ENCODE measurements at regions not wholly inside any gene's neighbourhood (a gene's known extent, or its start where the extent isn't known, plus 50 kb on each side); places are given as distances from the start of the nearest gene placed in this dataset.

DNA sequence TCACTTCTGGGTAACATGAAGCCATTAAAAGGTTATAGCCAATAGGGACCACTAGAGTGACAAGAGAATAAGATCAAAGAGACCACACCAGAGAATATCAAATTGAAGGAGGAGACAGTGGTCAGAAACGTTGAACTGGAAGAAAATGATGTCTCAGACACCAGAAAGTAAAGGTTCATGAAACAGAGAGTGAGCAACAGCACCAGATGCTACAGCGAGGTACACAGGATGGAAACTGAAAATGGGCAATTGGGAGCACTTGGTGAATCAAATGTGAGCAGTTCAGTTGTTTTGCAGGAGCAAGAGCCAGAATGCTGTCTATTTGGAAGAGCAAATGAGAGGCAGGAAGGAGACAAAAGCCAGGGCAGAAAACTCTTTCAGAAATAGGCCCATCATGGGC is 162.6 kb downstream of the SS18 start:
- Histone ChIP-seq H3K27me3 (ENCODE audit: insufficient read depth, low read length) (no peaks in the 10 kb centered on the region), H3F3A (ENCODE audit: insufficient read depth, low read length) (no peaks in the 10 kb centered on the region), H3K4me2 (ENCODE audit: low read length) (no peak overlapping the region), H3K9ac (ENCODE audit: low read length) (no peak overlapping the region), H3K27ac (ENCODE audit: low read depth, low read length, poor library complexity, severe bottlenecking) (no peak overlapping the region), H3K4me3 (ENCODE audit: low read depth, low read length, poor library complexity, severe bottlenecking) (no peak overlapping the region), H3K79me2 (ENCODE audit: insufficient read depth, low read length) (no peaks in the 10 kb centered on the region), H3K9me3 (ENCODE audit: low read length) (no peaks in the 10 kb centered on the region), H2AFZ (ENCODE audit: low read length) (no peak overlapping the region), H3K36me3 (ENCODE audit: insufficient read depth, low read length) (no peaks in the 10 kb centered on the region), H3K9me2 (ENCODE audit: low read depth, low read length) (no peaks in the 10 kb centered on the region), H4K20me1 (ENCODE audit: insufficient read depth, low read length) (no peaks in the 10 kb centered on the region), H3K4me1 (ENCODE audit: insufficient read depth, low read length, severe bottlenecking) (no peaks in the 10 kb centered on the region)
- TF ChIP-seq CTCF (IDR thresholded peaks at IDR 0.05; ENCODE audit: low read length): no peak
- no peak for TF ChIP-seq EZH2 (IDR thresholded peaks at IDR 0.05; ENCODE audit: borderline replicate concordance, low read length)

DNA sequence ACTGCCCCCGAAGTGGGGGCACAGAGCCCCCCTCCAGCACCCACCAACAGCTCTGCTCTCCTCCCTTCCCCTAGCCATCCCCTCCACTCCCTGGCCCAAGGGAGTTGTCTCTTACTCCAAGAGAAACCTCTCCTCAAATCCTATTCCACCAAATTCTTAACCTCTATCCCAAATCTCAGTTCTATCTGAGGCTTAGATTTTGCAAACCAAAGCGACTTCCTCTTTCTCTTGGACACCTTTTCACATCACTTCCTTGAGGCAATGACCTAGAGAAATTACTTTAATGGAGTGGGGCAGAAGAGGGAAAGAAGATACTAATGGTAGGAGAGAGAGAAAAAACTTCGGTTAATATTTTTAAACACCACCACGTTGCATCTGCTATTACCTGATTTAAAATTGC is 167.2 kb downstream of the SS18 start:
- no peak for TF ChIP-seq EZH2 (IDR thresholded peaks at IDR 0.05; ENCODE audit: borderline replicate concordance, low read length)
- no peak for TF ChIP-seq CTCF (IDR thresholded peaks at IDR 0.05; ENCODE audit: low read length)
- Histone ChIP-seq H2AFZ (ENCODE audit: low read length) (no peak overlapping the region), H3K4me1 (ENCODE audit: insufficient read depth, low read length, severe bottlenecking) (peaks cover 4% of the 10 kb centered on the region)

GRCh38 chr18:25921677-25922421 is 168.6 kb downstream of the SS18 start:
- Histone ChIP-seq H3K9ac (ENCODE audit: low read length) (no peak overlapping the region), H3K27ac (ENCODE audit: low read depth, low read length, poor library complexity, severe bottlenecking) (no peak overlapping the region), H2AFZ (ENCODE audit: low read length) (peak overlapping the region; percentile 99), H3K9me3 (ENCODE audit: low read length) (no peaks in the 10 kb centered on the region), H3K4me3 (ENCODE audit: low read depth, low read length, poor library complexity, severe bottlenecking) (peak overlapping the region; percentile 36), H3K4me2 (ENCODE audit: low read length) (peak overlapping the region; percentile 53), H4K20me1 (ENCODE audit: insufficient read depth, low read length) (no peaks in the 10 kb centered on the region), H3K4me1 (ENCODE audit: insufficient read depth, low read length, severe bottlenecking) (peaks cover 4% of the 10 kb centered on the region), H3F3A (ENCODE audit: insufficient read depth, low read length) (no peaks in the 10 kb centered on the region), H3K9me2 (ENCODE audit: low read depth, low read length) (no peaks in the 10 kb centered on the region), H3K27me3 (ENCODE audit: insufficient read depth, low read length) (no peaks in the 10 kb centered on the region), H3K79me2 (ENCODE audit: insufficient read depth, low read length) (no peaks in the 10 kb centered on the region), H3K36me3 (ENCODE audit: insufficient read depth, low read length) (no peaks in the 10 kb centered on the region)
- TF ChIP-seq EZH2 (IDR thresholded peaks at IDR 0.05; ENCODE audit: borderline replicate concordance, low read length): no peak
- peak; percentile 95 for TF ChIP-seq CTCF (IDR thresholded peaks at IDR 0.05; ENCODE audit: low read length)

More for the DNA sequence above, 167.2 kb downstream of the SS18 start:
- Histone ChIP-seq H3K4me3 (ENCODE audit: low read depth, low read length, poor library complexity, severe bottlenecking) (no peak overlapping the region), H3K36me3 (ENCODE audit: insufficient read depth, low read length) (no peaks in the 10 kb centered on the region), H3K9me3 (ENCODE audit: low read length) (no peaks in the 10 kb centered on the region), H3K79me2 (ENCODE audit: insufficient read depth, low read length) (no peaks in the 10 kb centered on the region), H3K9ac (ENCODE audit: low read length) (no peak overlapping the region), H4K20me1 (ENCODE audit: insufficient read depth, low read length) (no peaks in the 10 kb centered on the region), H3K27me3 (ENCODE audit: insufficient read depth, low read length) (no peaks in the 10 kb centered on the region), H3K9me2 (ENCODE audit: low read depth, low read length) (no peaks in the 10 kb centered on the region), H3K4me2 (ENCODE audit: low read length) (no peak overlapping the region), H3F3A (ENCODE audit: insufficient read depth, low read length) (no peaks in the 10 kb centered on the region), H3K27ac (ENCODE audit: low read depth, low read length, poor library complexity, severe bottlenecking) (no peak overlapping the region)

Measured in OCI-LY1 (cell line).